RKO (cell line): ENCODE measurements at regions not wholly inside any gene's neighbourhood (a gene's known extent, or its start where the extent isn't known, plus 50 kb on each side); places are given as distances from the start of the nearest gene placed in this dataset.

Source experiments
- DNase-seq: peaks from one replicate; pipeline ENCODE4 v3.0.0-alpha.2; 2016; ENCODE audit warnings: low spot score

- DNase-seq, result no peak
Measured at GRCh38 chr2:7896940-7897487, 784.8 kb upstream of the ID2 start.

- DNase-seq, result no peak
Measured at GRCh38 chr2:7899241-7899640, 782.6 kb upstream of the ID2 start.

GRCh38 chr2:7899923-7900322 is 781.9 kb upstream of the ID2 start:
- no peak for DNase-seq

- peak; percentile 5 for DNase-seq
Measured at GRCh38 chr2:7900593-7900992, 781.3 kb upstream of the ID2 start.

- DNase-seq, result no peak
Measured at GRCh38 chr2:7902251-7902765, 779.5 kb upstream of the ID2 start.

GRCh38 chr2:7904319-7904718 is 777.5 kb upstream of the ID2 start:
- DNase-seq, result no peak

- DNase-seq, result no peak
Measured at GRCh38 chr2:7905756-7906155, 776.1 kb upstream of the ID2 start.

GRCh38 chr2:7906431-7906830 is 775.4 kb upstream of the ID2 start:
- no peak for DNase-seq

GRCh38 chr2:7907041-7907440 is 774.8 kb upstream of the ID2 start:
- no peak for DNase-seq

- no peak for DNase-seq
Measured at GRCh38 chr2:7910752-7911151, 771.1 kb upstream of the ID2 start.

- DNase-seq, result no peak
Measured at GRCh38 chr2:7911196-7911595, 770.7 kb upstream of the ID2 start.

- DNase-seq, result no peak
Measured at GRCh38 chr2:7913974-7914373, 767.9 kb upstream of the ID2 start.

GRCh38 chr2:7915302-7916091 is 766.4 kb upstream of the ID2 start:
- no peak for DNase-seq

GRCh38 chr2:7916670-7917069 is 765.2 kb upstream of the ID2 start:
- DNase-seq, result no peak

- no peak for DNase-seq
Measured at GRCh38 chr2:7919510-7919909, 762.3 kb upstream of the ID2 start.

GRCh38 chr2:7924023-7924762 is 757.7 kb upstream of the ID2 start:
- DNase-seq, result no peak

GRCh38 chr2:7925506-7925905 is 756.4 kb upstream of the ID2 start:
- no peak for DNase-seq

- DNase-seq, result no peak
Measured at GRCh38 chr2:7927691-7928090, 754.2 kb upstream of the ID2 start.

GRCh38 chr2:7929281-7929680 is 752.6 kb upstream of the ID2 start:
- DNase-seq, result no peak

- no peak for DNase-seq
Measured at GRCh38 chr2:7930800-7931635, 750.8 kb upstream of the ID2 start.

GRCh38 chr2:7931808-7932207 is 750.0 kb upstream of the ID2 start:
- no peak for DNase-seq

- no peak for DNase-seq
Measured at GRCh38 chr2:7933672-7934071, 748.2 kb upstream of the ID2 start.
